Sigmoid colon (tissue), 6 donors: ENCODE measurements at regions not wholly inside any gene's neighbourhood (a gene's known extent, or its start where the extent isn't known, plus 50 kb on each side); places are given as distances from the start of the nearest gene placed in this dataset.
"Not testable (repeated sequence)": the region's sequence is repeated elsewhere in the genome, so short reads cannot be mapped to it uniquely, and the experiment has no call there.

Source experiments
- DNase-seq: peaks from one replicate; pipeline ENCODE4 v3.0.0-alpha.2; 2019
- H3K27ac ChIP-seq, 4 donors: fragments of 200-600 bp; sonication (generic); one replicate each; pipeline ENCODE4 v1.5.1; 2016 to 2019; ENCODE audit warnings: mild to moderate bottlenecking in 1 of 4
- H3K27me3 ChIP-seq, 3 donors: fragments of 200-600 bp; sonication (generic); one replicate each; pipeline ENCODE4 v1.5.1; 2019; ENCODE audit warnings: mild to moderate bottlenecking in 1 of 3
- H3K36me3 ChIP-seq, 4 donors: fragments of 200-600 bp; sonication (generic); one replicate each; pipeline ENCODE4 v1.5.1; 2016 to 2019
- H3K4me1 ChIP-seq, 4 donors: fragments of 200-600 bp; sonication (generic); one replicate each; pipeline ENCODE4 v1.5.1; 2017 to 2019
- H3K4me3 ChIP-seq, 4 donors: fragments of 200-600 bp; sonication (generic); one replicate each; pipeline ENCODE4 v1.5.1; 2017 to 2019; ENCODE audit warnings: mild to moderate bottlenecking in 2 of 4, moderate library complexity in 1 of 4
- H3K9me3 ChIP-seq, 4 donors: fragments of 200-600 bp in 3 of 4; sonication (generic) in 3 of 4; one replicate each; pipeline versions ENCODE4 v1.5.1 to v1.6.1; 2013 to 2019
- CTCF ChIP-seq, 4 experiments: fragments of 450-650 bp in 3 of 4; fragments of 200-600 bp in 1 of 4; IDR thresholded peaks; one replicate each; pipeline ENCODE4 v1.5.1; 2016 to 2019; ENCODE audit warnings: antibody characterized with exemption in 4 of 4, mild to moderate bottlenecking in 3 of 4, moderate library complexity in 2 of 4
- EP300 ChIP-seq, 4 donors: sonication (generic); formaldehyde crosslinking; IDR thresholded peaks; one replicate each; pipeline ENCODE4 v1.6.1; 2017; ENCODE audit warnings: antibody characterized with exemption in 4 of 4
- POLR2A ChIP-seq, 2 donors: fragments of 450-650 bp; IDR thresholded peaks; one replicate each; pipeline ENCODE4 v1.6.1; 2016; ENCODE audit warnings: antibody characterized with exemption in 2 of 2, mild to moderate bottlenecking in 2 of 2, moderate library complexity in 2 of 2
- POLR2AphosphoS5 ChIP-seq, 4 donors: sonication (generic); formaldehyde crosslinking; IDR thresholded peaks; one replicate each; pipeline ENCODE4 v1.6.1; 2017; ENCODE audit warnings: antibody characterized with exemption in 4 of 4
- WGBS, 2 donors: extraction: QIAGEN DNeasy Blood & Tissue Kit; methylation state at CpG; one replicate each; pipeline ENCODE4 v1.1.7; 2013; 5-methylcytosine and 5-hydroxymethylcytosine counted together
- intact Hi-C: fragments of 100-400 bp; cut with DNase I; formaldehyde crosslinking; loops from one replicate; pipeline ENCODE4 v1.15.1; 2023
- donor health status: healthy with polysubstance abuse.
- donor health status: healthy.

GRCh38 chr3:72034986-72035385, 250.0 kb upstream of the PROK2 start:
- no peak overlapping the region for H3K27ac ChIP-seq
- intact Hi-C loops, result no loop called here
- no peak for DNase-seq
- H3K36me3 ChIP-seq, result no peaks in the 10 kb centered on the region
- TF ChIP-seq POLR2A (IDR thresholded peaks at IDR 0.05), result no peak
- TF ChIP-seq POLR2AphosphoS5 (IDR thresholded peaks at IDR 0.05), result no peak
- TF ChIP-seq EP300 (IDR thresholded peaks at IDR 0.05), result no peak
- TF ChIP-seq CTCF (IDR thresholded peaks at IDR 0.05), result no peak
- peaks cover 0 to 19% (median 12%) of the 10 kb centered on the region in 4 donors for H3K4me1 ChIP-seq
- H3K4me3 ChIP-seq, result no peak overlapping the region
- WGBS, 2 donors, result 63 to 85% methylated on average over 1 of the region's 1 CpG
- no peaks in the 10 kb centered on the region for H3K27me3 ChIP-seq
- no peaks in the 10 kb centered on the region for H3K9me3 ChIP-seq

GRCh38 chr3:72033666-72034428, 248.9 kb upstream of the PROK2 start:
- Histone ChIP-seq H3K9me3 (no peaks in the 10 kb centered on the region), H3K27ac (no peak overlapping the region), H3K4me1 (peaks cover 0 to 19% (median 12%) of the 10 kb centered on the region in 4 donors), H3K27me3 (no peaks in the 10 kb centered on the region), H3K36me3 (no peaks in the 10 kb centered on the region), H3K4me3 (no peak overlapping the region)
- intact Hi-C loops, result no loop called here
- DNase-seq, result no peak
- TF ChIP-seq CTCF (IDR thresholded peaks at IDR 0.05), result no peak
- no peak for TF ChIP-seq POLR2A (IDR thresholded peaks at IDR 0.05)
- TF ChIP-seq EP300 (IDR thresholded peaks at IDR 0.05), result no peak
- TF ChIP-seq POLR2AphosphoS5 (IDR thresholded peaks at IDR 0.05), result no peak
- WGBS, 2 donors, result 85 to 88% methylated on average over 6 of the region's 6 CpGs

- no peak overlapping the region for H3K27ac ChIP-seq
- WGBS, 2 donors, result 85 to 93% methylated on average over 7 of the region's 7 CpGs
These were observed 247.6 kb upstream of the PROK2 start for GRCh38 chr3:72032441-72033135.

GRCh38 chr3:72031581-72031980, 246.6 kb upstream of the PROK2 start:
- H3K4me3 ChIP-seq, result no peak overlapping the region
- H3K36me3 ChIP-seq, result no peaks in the 10 kb centered on the region
- H3K27ac ChIP-seq, result no peak overlapping the region
- no peak for DNase-seq
- H3K4me1 ChIP-seq, result peaks cover 0 to 12% (median 5%) of the 10 kb centered on the region in 4 donors
- H3K9me3 ChIP-seq, result no peaks in the 10 kb centered on the region
- intact Hi-C loops, result no loop called here
- TF ChIP-seq CTCF (IDR thresholded peaks at IDR 0.05) (no peak), EP300 (IDR thresholded peaks at IDR 0.05) (no peak), POLR2AphosphoS5 (IDR thresholded peaks at IDR 0.05) (no peak), POLR2A (IDR thresholded peaks at IDR 0.05) (no peak)
- no peaks in the 10 kb centered on the region for H3K27me3 ChIP-seq
- 61 to 87% methylated on average over 3 of the region's 3 CpGs for WGBS, 2 donors

More at GRCh38 chr3:72032441-72033135, 247.6 kb upstream of the PROK2 start:
- intact Hi-C loops, result no loop called here
- no peak for TF ChIP-seq POLR2A (IDR thresholded peaks at IDR 0.05)
- TF ChIP-seq CTCF (IDR thresholded peaks at IDR 0.05), result no peak
- TF ChIP-seq POLR2AphosphoS5 (IDR thresholded peaks at IDR 0.05), result no peak
- no peak for TF ChIP-seq EP300 (IDR thresholded peaks at IDR 0.05)
- Histone ChIP-seq H3K27me3 (no peaks in the 10 kb centered on the region), H3K4me3 (no peak overlapping the region), H3K36me3 (no peaks in the 10 kb centered on the region), H3K4me1 (peaks cover 0 to 19% (median 12%) of the 10 kb centered on the region in 4 donors), H3K9me3 (no peaks in the 10 kb centered on the region)
- no peak for DNase-seq

- H3K9me3 ChIP-seq, intact Hi-C loops, H3K27ac ChIP-seq, H3K27me3 ChIP-seq, DNase-seq, H3K4me1 ChIP-seq, H3K36me3 ChIP-seq, H3K4me3 ChIP-seq: not testable (repeated sequence)
- WGBS, 2 donors, result 87 to 94% methylated on average over 7 of the region's 7 CpGs
These were observed 245.3 kb upstream of the PROK2 start for GRCh38 chr3:72030296-72030695.

- not testable (repeated sequence) for H3K4me3 ChIP-seq, H3K27ac ChIP-seq
These were observed 243.8 kb upstream of the PROK2 start for GRCh38 chr3:72028726-72029125.

GRCh38 chr3:72028307-72028706, 243.4 kb upstream of the PROK2 start:
- H3K36me3 ChIP-seq, H3K27ac ChIP-seq, H3K27me3 ChIP-seq, H3K9me3 ChIP-seq, H3K4me1 ChIP-seq, H3K4me3 ChIP-seq, intact Hi-C loops, DNase-seq: not testable (repeated sequence)
- 98% methylated on average over 7 of the region's 8 CpGs for WGBS, 2 donors

More at GRCh38 chr3:72028726-72029125, 243.8 kb upstream of the PROK2 start:
- H3K4me1 ChIP-seq, DNase-seq, intact Hi-C loops, H3K36me3 ChIP-seq, H3K9me3 ChIP-seq, H3K27me3 ChIP-seq: not testable (repeated sequence)
- WGBS, 2 donors, result 77 to 84% methylated on average over 8 of the region's 8 CpGs

- WGBS, 2 donors, result 72 to 85% methylated on average over 1 to 2 of the region's 2 CpGs
- intact Hi-C loops, H3K36me3 ChIP-seq, H3K27ac ChIP-seq, H3K27me3 ChIP-seq, DNase-seq, H3K4me1 ChIP-seq, H3K4me3 ChIP-seq, H3K9me3 ChIP-seq: not testable (repeated sequence)
These were observed 242.8 kb upstream of the PROK2 start for GRCh38 chr3:72027728-72028127.
